SK-N-SH (cell line): ENCODE measurements at regions not wholly inside any gene's neighbourhood (a gene's known extent, or its start where the extent isn't known, plus 50 kb on each side); places are given as distances from the start of the nearest gene placed in this dataset.
A peak's percentile ranks its signal among the peaks of the same experiment; 100 is the strongest.

Experiments
- CTCF ChIA-PET: fragments of 300-600, 350-600 bp; formaldehyde crosslinking; extraction: SDS; loops from one replicate; lab custom pipeline; 2021; lab: Yijun Ruan, JAX
- POLR2A ChIA-PET: fragments of 350-600 bp; sonication (Branson Sonifier 250); formaldehyde crosslinking; extraction: SDS; loops from one replicate; lab custom pipeline; 2020; ENCODE audit warnings: antibody characterized with exemption, inconsistent platforms; lab: Yijun Ruan, JAX
- DNase-seq: peaks from one replicate; pipeline ENCODE4 v3.0.0; 2012
- H2AFZ ChIP-seq: fragments of 200-600 bp; sonication (generic); 2 replicates; pipeline ENCODE4 v1.8.1; 2016; ENCODE audit warnings: antibody characterized with exemption, mild to moderate bottlenecking, low read depth
- H3F3A ChIP-seq: fragments of 200-600 bp; sonication (generic); replicated peaks from 2 replicates; pipeline ENCODE3; 2016; ENCODE audit warnings: antibody characterized with exemption, mild to moderate bottlenecking; ENCODE audit not compliant: insufficient read depth
- H3K27ac ChIP-seq, 2 experiments: fragments of 200-500 bp in 1 of 2; fragments of 200-600 bp in 1 of 2; sonication (Bioruptor generic) in 1 of 2; sonication (generic), shearing (Covaris generic) in 1 of 2; 2 replicates each; pipeline versions ENCODE4 v1.5.1 to v1.6.1; 2014 to 2016; ENCODE audit warnings: low read depth in 2 of 2, inconsistent platforms in 1 of 2, low read length in 1 of 2, mild to moderate bottlenecking in 1 of 2, mixed read lengths in 1 of 2
- H3K27me3 ChIP-seq: fragments of 200-600 bp; sonication (generic), shearing (Covaris generic); 2 replicates; pipeline ENCODE4 v1.6.1; 2016; ENCODE audit warnings: mixed run types; ENCODE audit not compliant: insufficient read depth
- H3K36me3 ChIP-seq, 2 experiments: fragments of 200-500 bp in 1 of 2; fragments of 200-600 bp in 1 of 2; sonication (Bioruptor generic) in 1 of 2; sonication (generic) in 1 of 2; replicated peaks in 1 of 2; 2 replicates each; pipeline versions ENCODE3 to v1.5.1; 2014 to 2016; ENCODE audit warnings: low read length in 1 of 2, mild to moderate bottlenecking in 1 of 2; ENCODE audit not compliant: insufficient read depth in 2 of 2, control insufficient read depth in 1 of 2
- H3K4me1 ChIP-seq, 2 experiments: fragments of 200-500 bp in 1 of 2; fragments of 200-600 bp in 1 of 2; sonication (Bioruptor generic) in 1 of 2; sonication (generic), shearing (Covaris generic) in 1 of 2; 2 replicates each; pipeline versions ENCODE4 v1.5.1 to v1.6.1; 2014 to 2016; ENCODE audit warnings: low read depth in 1 of 2, low read length in 1 of 2, mixed run types in 1 of 2; ENCODE audit not compliant: insufficient read depth in 2 of 2, control insufficient read depth in 1 of 2
- H3K4me2 ChIP-seq: fragments of 200-600 bp; sonication (generic), shearing (Covaris generic); 2 replicates; pipeline ENCODE4 v1.6.1; 2017; ENCODE audit warnings: mixed run types
- H3K4me3 ChIP-seq, 2 experiments: fragments of 200-500 bp in 1 of 2; fragments of 200-600 bp in 1 of 2; sonication (Bioruptor generic) in 1 of 2; sonication (generic), shearing (Covaris generic) in 1 of 2; 2 replicates each; pipeline versions ENCODE4 v1.5.1 to v1.8.1; 2014 to 2016; ENCODE audit warnings: low read depth in 2 of 2, inconsistent platforms in 1 of 2, low read length in 1 of 2, mild to moderate bottlenecking in 1 of 2, mixed read lengths in 1 of 2, moderate library complexity in 1 of 2
- H3K79me2 ChIP-seq: fragments of 200-600 bp; sonication (generic); 2 replicates; pipeline ENCODE4 v1.8.1; 2017; ENCODE audit warnings: mild to moderate bottlenecking; ENCODE audit not compliant: insufficient read depth
- H3K9ac ChIP-seq: fragments of 200-600 bp; sonication (generic); 2 replicates; pipeline ENCODE4 v1.6.1; 2017; ENCODE audit warnings: mixed run types
- H3K9me2 ChIP-seq: fragments of 200-600 bp; sonication (generic); 2 replicates; pipeline ENCODE4 v1.6.1; 2017; ENCODE audit warnings: mixed run types
- H3K9me3 ChIP-seq: fragments of 200-600 bp; sonication (generic); 2 replicates; pipeline ENCODE4 v1.6.1; 2017; ENCODE audit warnings: mixed run types, mild to moderate bottlenecking, moderate library complexity
- H4K20me1 ChIP-seq: fragments of 200-600 bp; sonication (generic); 2 replicates; pipeline ENCODE4 v1.6.1; 2017; ENCODE audit warnings: mild to moderate bottlenecking, mixed run types; ENCODE audit not compliant: insufficient read depth
- CHD2 ChIP-seq: fragments of 150-350 bp; IDR thresholded peaks from 2 replicates; pipeline ENCODE4 v1.6.1; 2018; ENCODE audit warnings: low read length; ENCODE audit not compliant: partially characterized antibody
- CTCF ChIP-seq: fragments of 200-600 bp; sonication (generic); IDR thresholded peaks from 2 replicates; pipeline ENCODE4 v1.6.1; 2017; ENCODE audit warnings: antibody characterized with exemption, mild to moderate bottlenecking, moderate library complexity
- EP300 ChIP-seq, 2 experiments: IDR thresholded peaks; 2 replicates each; pipeline versions ENCODE4 v1.4.0 to v1.6.1; 2012; ENCODE audit warnings: borderline replicate concordance in 1 of 2, low read depth in 1 of 2, low read length in 1 of 2
- FOSL2 ChIP-seq: IDR thresholded peaks from 2 replicates; pipeline ENCODE4 v1.4.0; 2012; ENCODE audit warnings: low read depth, mild to moderate bottlenecking, moderate library complexity, borderline replicate concordance
- GABPA ChIP-seq: IDR thresholded peaks from 2 replicates; pipeline ENCODE4 v1.4.0; 2012; ENCODE audit warnings: low read depth, mild to moderate bottlenecking
- IRF3 ChIP-seq: fragments of 150-350 bp; IDR thresholded peaks from 2 replicates; pipeline ENCODE4 v1.6.1; 2016; ENCODE audit warnings: mild to moderate bottlenecking, low read depth, low read length
- JUND ChIP-seq: IDR thresholded peaks from 2 replicates; pipeline ENCODE4 v1.4.0; 2012
- MEF2A ChIP-seq: IDR thresholded peaks from 2 replicates; pipeline ENCODE4 v1.4.0; 2012; ENCODE audit warnings: low read depth, borderline replicate concordance
- MXI1 ChIP-seq: IDR thresholded peaks from 2 replicates; pipeline ENCODE4 v1.6.1; 2012; ENCODE audit warnings: mild to moderate bottlenecking, low read depth, low read length, improper control_type of control experiment
- NFIC ChIP-seq: IDR thresholded peaks from 2 replicates; pipeline ENCODE4 v1.4.0; 2012; ENCODE audit warnings: borderline replicate concordance
- RFX5 ChIP-seq: IDR thresholded peaks from 2 replicates; pipeline ENCODE4 v1.6.1; 2012; ENCODE audit warnings: mild to moderate bottlenecking, improper control_type of control experiment, low read length
- SMC3 ChIP-seq: IDR thresholded peaks from 2 replicates; pipeline ENCODE4 v1.6.1; 2012; ENCODE audit warnings: low read depth, low read length, improper control_type of control experiment
- TAF1 ChIP-seq: IDR thresholded peaks from 2 replicates; pipeline ENCODE4 v1.6.1; 2012; ENCODE audit warnings: low read depth, mild to moderate bottlenecking, low read length, moderate library complexity, borderline replicate concordance
- TCF12 ChIP-seq: IDR thresholded peaks from 2 replicates; pipeline ENCODE4 v1.4.0; 2012
- TEAD4 ChIP-seq: IDR thresholded peaks from 2 replicates; pipeline ENCODE4 v1.4.0; 2012; ENCODE audit warnings: mild to moderate bottlenecking, borderline replicate concordance; ENCODE audit not compliant: insufficient read depth
- ZBTB33 ChIP-seq: IDR thresholded peaks from 2 replicates; pipeline ENCODE4 v1.4.0; 2012; ENCODE audit warnings: low read depth, borderline replicate concordance
- WGBS: methylation state at CpG from one replicate; pipeline ENCODE4 v1.1.6; 2017; ENCODE audit warnings: low lambda C conversion rate; 5-methylcytosine and 5-hydroxymethylcytosine counted together

GRCh38 chr16:86988920-86989696 is 328.1 kb downstream of the C16orf95 start:
- TF ChIP-seq MXI1 (no peak), TAF1 (no peak), EP300 (IDR thresholded peaks at IDR 0.05; ENCODE audit: borderline replicate concordance in 1 of 2, low read depth in 1 of 2, low read length in 1 of 2) (no peak), RFX5 (no peak), TCF12 (no peak), SMC3 (no peak), JUND (no peak), NFIC (no peak), FOSL2 (no peak), GABPA (no peak), CHD2 (no peak), IRF3 (no peak), TEAD4 (no peak), CTCF (no peak), MEF2A (no peak)
- H3K27me3 ChIP-seq: no peaks in the 10 kb centered on the region
- no peaks in the 10 kb centered on the region for H4K20me1 ChIP-seq
- POLR2A ChIA-PET: no interaction called here
- no peaks in the 10 kb centered on the region for H3K9me3 ChIP-seq
- H3K27ac ChIP-seq: no peak overlapping the region
- no peaks in the 10 kb centered on the region for H3K9me2 ChIP-seq
- no peaks in the 10 kb centered on the region for H3K79me2 ChIP-seq
- no peak overlapping the region for H2AFZ ChIP-seq
- H3K9ac ChIP-seq: no peak overlapping the region
- CTCF ChIA-PET: interaction anchor here (0.6 kb wide), 1 partner anchor 425 kb away, joined by 3 read pairs; no protein-coding TSS in a partner anchor
- H3K4me3 ChIP-seq: no peak overlapping the region
- no peak overlapping the region for H3K4me2 ChIP-seq
- no peak for DNase-seq
- H3F3A ChIP-seq: peaks cover 2% of the 10 kb centered on the region
- H3K4me1 ChIP-seq: no peaks in the 10 kb centered on the region; a peak in 1 of 4 replicates
- WGBS: 27% methylated on average over 15 of the region's 25 CpGs
- no peaks in the 10 kb centered on the region for H3K36me3 ChIP-seq

- no peak overlapping the region for H2AFZ ChIP-seq
- H3K9ac ChIP-seq: no peak overlapping the region
- H3K4me3 ChIP-seq: no peak overlapping the region
- POLR2A ChIA-PET: no interaction called here
- H3K4me1 ChIP-seq: peaks cover 0 to 6% of the 10 kb centered on the region in 2 experiments; a peak in 1 of 4 replicates
- no peaks in the 10 kb centered on the region for H3K79me2 ChIP-seq
- peaks cover 14% of the 10 kb centered on the region for H3F3A ChIP-seq
- no peaks in the 10 kb centered on the region for H4K20me1 ChIP-seq
- peaks cover 5% of the 10 kb centered on the region; the same call in 1 of the 2 replicates for H3K27me3 ChIP-seq
- WGBS: 8% methylated on average over 9 of the region's 9 CpGs
- CTCF ChIA-PET: no interaction called here
- TF ChIP-seq ZBTB33: peak; percentile 81; the same call in 1 of the 2 replicates
- TF ChIP-seq SMC3: no peak
- no peaks in the 10 kb centered on the region for H3K36me3 ChIP-seq
- H3K27ac ChIP-seq: no peak overlapping the region
- H3K9me2 ChIP-seq: no peaks in the 10 kb centered on the region
- DNase-seq: no peak
- H3K9me3 ChIP-seq: no peaks in the 10 kb centered on the region
- no peak overlapping the region for H3K4me2 ChIP-seq
Measured at GRCh38 chr16:86990451-86990850, 326.7 kb downstream of the C16orf95 start.
